ENCODE measurements at regions not wholly inside any gene's neighbourhood (a gene's known extent, or its start where the extent isn't known, plus 50 kb on each side); places are given as distances from the start of the nearest gene placed in this dataset.

- H3K27ac ChIP-seq (ENCODE audit: low read depth in 1 of 2, low read length in 2 of 2): no peak overlapping the region
- 86% methylated on average over 3 of the region's 3 CpGs for WGBS
Observed at GRCh38 chr2:143940720-143941119, 579.2 kb downstream of the ZEB2 start.

More at GRCh38 chr2:143940720-143941119, 579.2 kb downstream of the ZEB2 start:
- DNase-seq (ENCODE audit: low spot score): no peak
- H3K4me1 ChIP-seq (ENCODE audit: control insufficient read depth in 4 of 4, insufficient read depth in 4 of 4, low read length in 3 of 4): peaks cover 5 to 15% (median 12%) of the 10 kb centered on the region in 4 donors
- no peak overlapping the region for H3K4me3 ChIP-seq (ENCODE audit: low read depth in 1 of 3, low read length in 3 of 3)
- no peak for TF ChIP-seq GABPA (IDR thresholded peaks at IDR 0.05 in 1 of 2, conservative IDR thresholded peaks at IDR 0.05 in 1 of 2)
- no peak for TF ChIP-seq EGR1 (IDR thresholded peaks at IDR 0.05; ENCODE audit: low read depth in 2 of 2)
- TF ChIP-seq YY1 (IDR thresholded peaks at IDR 0.05): no peak
- no peak for TF ChIP-seq NR2F2 (IDR thresholded peaks at IDR 0.05)
- TF ChIP-seq RAD21 (IDR thresholded peaks at IDR 0.05): no peak
- TF ChIP-seq SP1 (IDR thresholded peaks at IDR 0.05): no peak
- TF ChIP-seq CTCF (IDR thresholded peaks at IDR 0.05; ENCODE audit: low read depth, low read length, missing input control): no peak
- TF ChIP-seq RXRA (IDR thresholded peaks at IDR 0.05): no peak
- no peak for TF ChIP-seq JUND (IDR thresholded peaks at IDR 0.05)
- no peak for TF ChIP-seq FOXA2 (IDR thresholded peaks at IDR 0.05)
- TF ChIP-seq FOXA1 (IDR thresholded peaks at IDR 0.05): no peak
- TF ChIP-seq HNF4A (conservative IDR thresholded peaks at IDR 0.05): no peak
- no peak for TF ChIP-seq ZBTB33 (IDR thresholded peaks at IDR 0.05)
- no peak for TF ChIP-seq TAF1 (conservative IDR thresholded peaks at IDR 0.05)
- no peak for TF ChIP-seq HNF4G (IDR thresholded peaks at IDR 0.05)
- no peak for TF ChIP-seq REST (IDR thresholded peaks at IDR 0.05)
- TF ChIP-seq MAX (IDR thresholded peaks at IDR 0.05): no peak
- H3K27me3 ChIP-seq (ENCODE audit: control insufficient read depth in 4 of 4, insufficient read depth in 4 of 4, low read length in 3 of 4): peaks cover 0 to 16% (median 0%) of the 10 kb centered on the region in 4 donors
- no peaks in the 10 kb centered on the region for H3K9me3 ChIP-seq (ENCODE audit: control insufficient read depth in 4 of 4, low read length in 3 of 4)
- H3K36me3 ChIP-seq (ENCODE audit: control insufficient read depth in 4 of 4, insufficient read depth in 3 of 4, low read depth in 1 of 4, low read length in 3 of 4): peaks cover 0 to 3% (median 0%) of the 10 kb centered on the region in 4 donors
- no peak overlapping the region for H3K9ac ChIP-seq (ENCODE audit: low read depth in 1 of 2, low read length in 2 of 2)
